HepG2 (cell line): ENCODE measurements at regions not wholly inside any gene's neighbourhood (a gene's known extent, or its start where the extent isn't known, plus 50 kb on each side); places are given as distances from the start of the nearest gene placed in this dataset.
A peak's percentile ranks its signal among the peaks of the same experiment; 100 is the strongest.

ENCODE experiments used
- CBFB ChIP-seq: sonication (generic); formaldehyde crosslinking; IDR thresholded peaks from 2 replicates; pipeline ENCODE4 v1.4.0; 2020; ENCODE audit warnings: missing genetic modification reagents
- CEBPG ChIP-seq: IDR thresholded peaks from 2 replicates; pipeline ENCODE4 v1.6.1; 2016
- EP300 ChIP-seq, 3 experiments: sonication (generic) in 1 of 3; formaldehyde crosslinking in 1 of 3; IDR thresholded peaks; 2 replicates each; pipeline versions ENCODE4 v1.5.1 to v1.6.1; 2011 to 2020; ENCODE audit warnings: low read depth in 2 of 3, low read length in 2 of 3, borderline replicate concordance in 1 of 3, improper control_type of control experiment in 1 of 3, mild to moderate bottlenecking in 1 of 3, missing genetic modification reagents in 1 of 3, moderate library complexity in 1 of 3
- NAIF1 ChIP-seq: sonication (generic); formaldehyde crosslinking; IDR thresholded peaks from 2 replicates; pipeline ENCODE4 v1.5.0; 2020; ENCODE audit warnings: mild to moderate bottlenecking, missing genetic modification reagents, borderline replicate concordance
- NR2F2 ChIP-seq: IDR thresholded peaks from 2 replicates; pipeline ENCODE4 v1.6.1; 2012; ENCODE audit warnings: low read depth, inconsistent platforms, borderline replicate concordance
- PRDM10 ChIP-seq: sonication (generic); formaldehyde crosslinking; IDR thresholded peaks from 2 replicates; pipeline ENCODE4 v1.4.0; 2020; ENCODE audit warnings: low read depth, missing genetic modification reagents
- RORA ChIP-seq: sonication (generic); formaldehyde crosslinking; IDR thresholded peaks from 2 replicates; pipeline ENCODE4 v1.5.0; 2020; ENCODE audit warnings: mild to moderate bottlenecking, missing genetic modification reagents, moderate library complexity
- RXRA ChIP-seq: sonication (generic); formaldehyde crosslinking; IDR thresholded peaks from 2 replicates; pipeline ENCODE4 v1.5.1; 2020; ENCODE audit warnings: missing genetic modification reagents
- SAFB2 ChIP-seq: sonication (generic); formaldehyde crosslinking; IDR thresholded peaks from 2 replicates; pipeline ENCODE4 v1.5.1; 2020; ENCODE audit warnings: missing genetic modification reagents, low read depth, mild to moderate bottlenecking, borderline replicate concordance
- SP4 ChIP-seq: sonication (generic); formaldehyde crosslinking; IDR thresholded peaks from 2 replicates; pipeline ENCODE4 v1.8.1; 2023; ENCODE audit warnings: mild to moderate bottlenecking, missing genetic modification reagents
- SPEN ChIP-seq: sonication (generic); formaldehyde crosslinking; IDR thresholded peaks from 2 replicates; pipeline ENCODE4 v1.5.1; 2020; ENCODE audit warnings: low read depth, mild to moderate bottlenecking, missing genetic modification reagents
- TBL1XR1 ChIP-seq: fragments of 150-350 bp; IDR thresholded peaks from 2 replicates; pipeline ENCODE4 v1.6.1; 2014; ENCODE audit warnings: borderline replicate concordance, low read length; ENCODE audit not compliant: partially characterized antibody
- TOPORS ChIP-seq: sonication (generic); formaldehyde crosslinking; IDR thresholded peaks from 2 replicates; pipeline ENCODE4 v1.8.0; 2023; ENCODE audit warnings: mild to moderate bottlenecking, missing genetic modification reagents
- YEATS2 ChIP-seq: sonication (generic); formaldehyde crosslinking; IDR thresholded peaks from 2 replicates; pipeline ENCODE4 v1.4.0; 2020; ENCODE audit warnings: missing genetic modification reagents, borderline replicate concordance
- ZBTB38 ChIP-seq: sonication (generic); formaldehyde crosslinking; IDR thresholded peaks from 2 replicates; pipeline ENCODE4 v1.5.1; 2020; ENCODE audit warnings: mild to moderate bottlenecking, missing genetic modification reagents
- ZNF143 ChIP-seq: sonication (generic); formaldehyde crosslinking; IDR thresholded peaks from 2 replicates; pipeline ENCODE4 v1.4.0; 2020; ENCODE audit warnings: missing genetic modification reagents
- ZNF232 ChIP-seq: sonication (generic); formaldehyde crosslinking; IDR thresholded peaks from 2 replicates; pipeline ENCODE4 v1.4.0; 2020; ENCODE audit warnings: missing genetic modification reagents, borderline replicate concordance
- ZNF362 ChIP-seq: sonication (generic); formaldehyde crosslinking; IDR thresholded peaks from 2 replicates; pipeline ENCODE4 v1.4.0; 2020; ENCODE audit warnings: missing genetic modification reagents, mild to moderate bottlenecking, borderline replicate concordance
- ZNF501 ChIP-seq: sonication (generic); formaldehyde crosslinking; IDR thresholded peaks from 2 replicates; pipeline ENCODE4 v1.5.1; 2020; ENCODE audit warnings: mild to moderate bottlenecking, moderate library complexity, missing genetic modification reagents
- ZNF543 ChIP-seq: sonication (generic); formaldehyde crosslinking; IDR thresholded peaks from 2 replicates; pipeline ENCODE4 v1.4.0; 2020; ENCODE audit warnings: mild to moderate bottlenecking, missing genetic modification reagents
- ZNF556 ChIP-seq: sonication (generic); formaldehyde crosslinking; IDR thresholded peaks from 2 replicates; pipeline ENCODE4 v1.4.0; 2020; ENCODE audit warnings: mild to moderate bottlenecking, missing genetic modification reagents, borderline replicate concordance
- ZNF740 ChIP-seq: sonication (generic); formaldehyde crosslinking; IDR thresholded peaks from 2 replicates; pipeline ENCODE4 v1.4.0; 2020; ENCODE audit warnings: missing genetic modification reagents

GRCh38 chr3:13189639-13190377, 116.6 kb upstream of the IQSEC1 start (continued):
- TF ChIP-seq ZBTB38 (peak; percentile 58; the same call in 1 of the 2 replicates), RORA (CRISPR knock-in tag) (no peak), NR2F2 (no peak), CBFB (no peak), PRDM10 (CRISPR knock-in tag) (peak; percentile 45; the same call in 1 of the 2 replicates), ZNF543 (no peak), TBL1XR1 (peak; percentile 39), ZNF362 (CRISPR knock-in tag) (no peak), SAFB2 (CRISPR knock-in tag) (no peak), ZNF143 (CRISPR knock-in tag) (no peak), SPEN (CRISPR knock-in tag) (peak; percentile 57; the same call in 1 of the 2 replicates), CEBPG (peak; percentile 69), ZNF556 (CRISPR knock-in tag) (no peak), ZNF501 (CRISPR knock-in tag) (peak; percentile 83), YEATS2 (CRISPR knock-in tag) (peak; percentile 67; the same call in 1 of the 2 replicates), TOPORS (no peak), NAIF1 (CRISPR knock-in tag) (no peak), ZNF232 (CRISPR knock-in tag) (no peak), RXRA (CRISPR knock-in tag) (peak; percentile 89; the same call in 1 of the 2 replicates), ZNF740 (CRISPR knock-in tag) (no peak), EP300 (IDR thresholded peaks at IDR 0.05; ENCODE audit: low read depth in 2 of 2, low read length in 2 of 2) (peak in 1 of 2 experiments; percentile 80; a peak in 3 of 4 replicates), EP300 (CRISPR knock-in tag; IDR thresholded peaks at IDR 0.05; ENCODE audit: borderline replicate concordance) (peak; percentile 88), SP4 (CRISPR knock-in tag) (no peak)
